ENCODE measurements at regions not wholly inside any gene's neighbourhood (a gene's known extent, or its start where the extent isn't known, plus 50 kb on each side); places are given as distances from the start of the nearest gene placed in this dataset.

DNA sequence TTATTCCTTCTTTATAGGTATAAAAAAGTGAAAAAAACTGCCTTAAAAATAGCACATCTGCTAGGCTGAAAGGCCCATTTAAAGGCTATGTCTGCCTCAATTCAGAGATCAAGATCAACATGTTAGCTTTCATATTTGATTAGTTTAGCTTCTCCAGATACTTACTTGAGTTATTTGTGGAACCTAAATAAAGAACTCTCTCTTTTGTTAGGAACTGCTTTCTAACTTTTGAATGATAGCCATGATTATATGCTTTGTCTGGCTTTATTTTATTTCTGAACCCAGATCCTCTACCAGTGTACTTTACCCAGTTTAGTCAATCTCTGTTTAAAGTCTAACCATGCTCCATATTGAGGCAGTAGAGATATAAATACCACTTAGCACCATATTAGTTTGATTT lies 515.5 kb upstream of the SEMA3D start:
- no peaks in the 10 kb centered on the region for H3K27me3 ChIP-seq (ENCODE audit: control insufficient read depth, extremely low read depth, insufficient read depth, low read length)
- no peaks in the 10 kb centered on the region for H3K36me3 ChIP-seq (ENCODE audit: control insufficient read depth in 2 of 2, extremely low read depth in 1 of 2, insufficient read depth in 2 of 2, low read length in 2 of 2)
- no peak overlapping the region for H3K27ac ChIP-seq (ENCODE audit: control insufficient read depth, insufficient read depth, low read length)
- H2AFZ ChIP-seq (ENCODE audit: control insufficient read depth, low read length) = no peak overlapping the region
- DNase-seq (ENCODE audit: low read depth, low spot score) = no peak
- no peak overlapping the region for H3K4me3 ChIP-seq (ENCODE audit: control insufficient read depth in 2 of 3, extremely low read depth in 1 of 3, insufficient read depth in 2 of 3, low read depth in 1 of 3, low read length in 3 of 3)
- H3K4me1 ChIP-seq (ENCODE audit: control insufficient read depth, extremely low read depth, insufficient read depth, low read length) = no peaks in the 10 kb centered on the region
- H3K9me1 ChIP-seq (ENCODE audit: control insufficient read depth, extremely low read depth, insufficient read depth, low read length) = no peaks in the 10 kb centered on the region
- FAIRE-seq = no peak
- H3K9ac ChIP-seq (ENCODE audit: control insufficient read depth, extremely low read depth, insufficient read depth, low read length) = no peak overlapping the region
- H3K4me2 ChIP-seq (ENCODE audit: control insufficient read depth, extremely low read depth, insufficient read depth, low read depth, low read length) = no peak overlapping the region
- H3K79me2 ChIP-seq (ENCODE audit: control insufficient read depth, insufficient read depth, low read length) = no peaks in the 10 kb centered on the region
- no peaks in the 10 kb centered on the region for H4K20me1 ChIP-seq (ENCODE audit: control insufficient read depth, extremely low read depth, insufficient read depth, low read length)
- no peaks in the 10 kb centered on the region for H3K9me3 ChIP-seq (ENCODE audit: control insufficient read depth, low read depth, low read length)
- no peak for TF ChIP-seq CTCF (optimal IDR thresholded peaks at IDR 0.05 in 1 of 3, IDR thresholded peaks at IDR 0.05 in 1 of 3, conservative IDR thresholded peaks at IDR 0.05 in 1 of 3; ENCODE audit: extremely low read depth in 1 of 3, insufficient read depth in 2 of 3, low read length in 3 of 3)
- no peak for TF ChIP-seq EZH2 (IDR thresholded peaks at IDR 0.05; ENCODE audit: low read length)
- dilution Hi-C loops (cut with MboI; ENCODE audit: extremely low pct_ligation_motif_present, low sequenced_read_pairs) = no loop called here

GRCh38 chr7:85699482-85699881 lies 512.6 kb upstream of the SEMA3D start:
- H3K36me3 ChIP-seq (ENCODE audit: control insufficient read depth in 2 of 2, extremely low read depth in 1 of 2, insufficient read depth in 2 of 2, low read length in 2 of 2) = no peaks in the 10 kb centered on the region
- H3K27ac ChIP-seq (ENCODE audit: control insufficient read depth, insufficient read depth, low read length) = no peak overlapping the region
- no peak overlapping the region for H3K4me3 ChIP-seq (ENCODE audit: control insufficient read depth in 2 of 3, extremely low read depth in 1 of 3, insufficient read depth in 2 of 3, low read depth in 1 of 3, low read length in 3 of 3)
- no peaks in the 10 kb centered on the region for H4K20me1 ChIP-seq (ENCODE audit: control insufficient read depth, extremely low read depth, insufficient read depth, low read length)
- peaks cover 18% of the 10 kb centered on the region for H3K4me1 ChIP-seq (ENCODE audit: control insufficient read depth, extremely low read depth, insufficient read depth, low read length)
- no peak overlapping the region for H3K9ac ChIP-seq (ENCODE audit: control insufficient read depth, extremely low read depth, insufficient read depth, low read length)
- no peaks in the 10 kb centered on the region for H3K27me3 ChIP-seq (ENCODE audit: control insufficient read depth, extremely low read depth, insufficient read depth, low read length)
- no peaks in the 10 kb centered on the region for H3K79me2 ChIP-seq (ENCODE audit: control insufficient read depth, insufficient read depth, low read length)
- no peaks in the 10 kb centered on the region for H3K9me3 ChIP-seq (ENCODE audit: control insufficient read depth, low read depth, low read length)
- FAIRE-seq (no peak), DNase-seq (ENCODE audit: low read depth, low spot score) (no peak)
- no peak overlapping the region for H3K4me2 ChIP-seq (ENCODE audit: control insufficient read depth, extremely low read depth, insufficient read depth, low read depth, low read length)
- no peaks in the 10 kb centered on the region for H3K9me1 ChIP-seq (ENCODE audit: control insufficient read depth, extremely low read depth, insufficient read depth, low read length)
- TF ChIP-seq CTCF (optimal IDR thresholded peaks at IDR 0.05 in 1 of 3, IDR thresholded peaks at IDR 0.05 in 1 of 3, conservative IDR thresholded peaks at IDR 0.05 in 1 of 3; ENCODE audit: extremely low read depth in 1 of 3, insufficient read depth in 2 of 3, low read length in 3 of 3) (no peak), EZH2 (IDR thresholded peaks at IDR 0.05; ENCODE audit: low read length) (no peak)
- H2AFZ ChIP-seq (ENCODE audit: control insufficient read depth, low read length) = no peak overlapping the region
- dilution Hi-C loops (cut with MboI; ENCODE audit: extremely low pct_ligation_motif_present, low sequenced_read_pairs) = no loop called here

All from keratinocyte (primary cell).